ENCODE measurements at regions not wholly inside any gene's neighbourhood (a gene's known extent, or its start where the extent isn't known, plus 50 kb on each side); places are given as distances from the start of the nearest gene placed in this dataset.
"Not testable (repeated sequence)": the region's sequence is repeated elsewhere in the genome, so short reads cannot be mapped to it uniquely, and the experiment has no call there.

DNA sequence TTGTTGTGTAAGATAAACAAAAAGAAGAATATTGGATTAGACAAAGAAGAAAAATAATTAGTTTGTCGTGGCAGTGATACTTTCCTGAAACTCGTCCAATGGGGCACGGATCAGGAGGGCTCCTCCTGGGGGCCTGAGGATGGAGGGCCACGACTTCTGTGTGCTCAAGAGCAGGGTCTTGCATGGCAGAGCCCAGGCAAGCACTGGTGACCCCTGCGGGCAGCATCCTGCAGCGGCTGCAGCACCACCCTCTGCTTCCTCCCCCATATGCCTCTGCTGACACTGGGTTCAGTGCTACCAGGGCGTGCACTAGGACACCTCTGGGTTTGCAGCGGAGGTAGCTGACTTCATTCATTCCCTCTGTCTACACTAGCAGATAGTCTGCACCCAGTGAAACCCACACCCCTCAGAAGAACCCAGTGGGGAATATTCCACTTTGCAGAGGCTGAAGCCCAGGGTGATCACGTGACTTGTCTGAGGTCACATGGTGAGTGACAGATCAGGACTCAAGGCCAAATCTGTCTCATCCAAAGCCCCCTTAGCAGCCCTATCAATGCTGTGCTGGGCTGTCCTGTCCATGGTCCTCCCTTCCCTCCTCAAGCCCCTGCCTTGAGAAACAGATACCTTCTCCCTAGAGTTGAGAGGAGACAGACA is 375.5 kb downstream of the TCERG1L start:
- POLR2A ChIA-PET: no interaction called here
- no peak for DNase-seq (ENCODE audit: low read depth)
- TF ChIP-seq, protein P1, sequence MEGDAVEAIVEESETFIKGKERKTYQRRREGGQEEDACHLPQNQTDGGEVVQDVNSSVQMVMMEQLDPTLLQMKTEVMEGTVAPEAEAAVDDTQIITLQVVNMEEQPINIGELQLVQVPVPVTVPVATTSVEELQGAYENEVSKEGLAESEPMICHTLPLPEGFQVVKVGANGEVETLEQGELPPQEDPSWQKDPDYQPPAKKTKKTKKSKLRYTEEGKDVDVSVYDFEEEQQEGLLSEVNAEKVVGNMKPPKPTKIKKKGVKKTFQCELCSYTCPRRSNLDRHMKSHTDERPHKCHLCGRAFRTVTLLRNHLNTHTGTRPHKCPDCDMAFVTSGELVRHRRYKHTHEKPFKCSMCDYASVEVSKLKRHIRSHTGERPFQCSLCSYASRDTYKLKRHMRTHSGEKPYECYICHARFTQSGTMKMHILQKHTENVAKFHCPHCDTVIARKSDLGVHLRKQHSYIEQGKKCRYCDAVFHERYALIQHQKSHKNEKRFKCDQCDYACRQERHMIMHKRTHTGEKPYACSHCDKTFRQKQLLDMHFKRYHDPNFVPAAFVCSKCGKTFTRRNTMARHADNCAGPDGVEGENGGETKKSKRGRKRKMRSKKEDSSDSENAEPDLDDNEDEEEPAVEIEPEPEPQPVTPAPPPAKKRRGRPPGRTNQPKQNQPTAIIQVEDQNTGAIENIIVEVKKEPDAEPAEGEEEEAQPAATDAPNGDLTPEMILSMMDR (IDR thresholded peaks at IDR 0.05; ENCODE audit: insufficient read depth, low read depth, low read length): no peak
- Histone ChIP-seq H3K4me3 (ENCODE audit: low read depth, low read length) (no peak overlapping the region), H3K27me3 (ENCODE audit: control insufficient read depth, insufficient read depth, low read length) (no peaks in the 10 kb centered on the region), H3K36me3 (ENCODE audit: control insufficient read depth, insufficient read depth, low read length) (no peaks in the 10 kb centered on the region)
- CTCF ChIA-PET: no interaction called here

- TF ChIP-seq, protein P1 (IDR thresholded peaks at IDR 0.05; ENCODE audit: insufficient read depth, low read depth, low read length): no peak
- ChIA-PET POLR2A (no interaction called here), CTCF (no interaction called here)
- H3K27me3 ChIP-seq (ENCODE audit: control insufficient read depth, insufficient read depth, low read length): no peaks in the 10 kb centered on the region
- no peak for DNase-seq (ENCODE audit: low read depth)
- H3K36me3 ChIP-seq (ENCODE audit: control insufficient read depth, insufficient read depth, low read length): no peaks in the 10 kb centered on the region
- H3K4me3 ChIP-seq (ENCODE audit: low read depth, low read length): no peak overlapping the region
Observed at GRCh38 chr10:130936851-130937250, 374.7 kb downstream of the TCERG1L start.

- ChIA-PET POLR2A (no interaction called here), CTCF (no interaction called here)
- H3K4me3 ChIP-seq (ENCODE audit: low read depth, low read length): no peak overlapping the region
- TF ChIP-seq, protein P1 (IDR thresholded peaks at IDR 0.05; ENCODE audit: insufficient read depth, low read depth, low read length): no peak
- no peak for DNase-seq (ENCODE audit: low read depth)
- H3K36me3 ChIP-seq (ENCODE audit: control insufficient read depth, insufficient read depth, low read length): no peaks in the 10 kb centered on the region
- no peaks in the 10 kb centered on the region for H3K27me3 ChIP-seq (ENCODE audit: control insufficient read depth, insufficient read depth, low read length)
Observed at GRCh38 chr10:130938051-130938450, 373.5 kb downstream of the TCERG1L start.

DNA sequence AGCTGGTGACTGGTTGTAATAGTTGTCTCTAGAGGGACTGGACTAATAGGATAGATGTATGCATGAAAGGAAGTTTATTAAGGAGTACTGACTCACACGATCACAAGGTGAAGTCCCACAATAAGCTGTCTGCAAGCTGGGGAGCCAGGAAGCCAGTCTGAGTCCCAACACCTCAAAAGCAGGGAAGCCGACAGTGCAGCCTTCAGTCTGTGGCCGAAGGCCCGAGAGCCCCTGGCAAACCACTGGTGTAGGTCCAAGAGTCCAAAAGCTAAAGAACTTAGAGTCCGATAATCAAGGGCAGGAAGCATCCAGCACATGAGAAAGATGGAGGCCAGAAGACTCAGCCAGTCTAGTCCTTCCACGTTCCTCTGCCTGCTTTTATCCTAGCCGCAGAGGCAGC is 372.6 kb downstream of the TCERG1L start:
- H3K36me3 ChIP-seq (ENCODE audit: control insufficient read depth, insufficient read depth, low read length); H3K27me3 ChIP-seq (ENCODE audit: control insufficient read depth, insufficient read depth, low read length); DNase-seq (ENCODE audit: low read depth); POLR2A ChIA-PET; CTCF ChIA-PET; H3K4me3 ChIP-seq (ENCODE audit: low read depth, low read length): not testable (repeated sequence)

- CTCF ChIA-PET: no interaction called here
- TF ChIP-seq, protein P1 (IDR thresholded peaks at IDR 0.05; ENCODE audit: insufficient read depth, low read depth, low read length): no peak
- POLR2A ChIA-PET: no interaction called here
Observed at GRCh38 chr10:130941886-130942285, 369.6 kb downstream of the TCERG1L start.

DNA sequence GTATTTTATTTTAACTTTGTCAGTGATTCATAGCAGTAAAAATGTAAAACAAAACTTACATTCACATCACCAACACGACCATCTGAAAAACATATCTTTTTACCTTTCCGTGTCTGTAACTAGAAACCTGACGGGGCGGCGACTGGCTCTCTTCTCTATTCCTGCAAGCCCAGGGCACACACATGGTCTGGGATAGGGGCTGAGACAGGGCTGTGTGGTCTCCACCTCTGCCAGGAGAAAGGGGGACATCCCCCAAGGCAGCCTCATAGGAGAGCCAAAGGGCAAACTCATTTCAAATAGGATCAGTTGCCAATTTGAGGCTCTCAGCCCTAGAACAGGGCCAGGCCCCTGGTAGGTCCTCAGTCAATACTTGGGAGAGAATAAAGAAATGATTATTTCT is 359.4 kb downstream of the TCERG1L start:
- Histone ChIP-seq H3K4me3 (ENCODE audit: low read depth, low read length) (no peak overlapping the region), H3K27me3 (ENCODE audit: control insufficient read depth, insufficient read depth, low read length) (no peaks in the 10 kb centered on the region), H3K36me3 (ENCODE audit: control insufficient read depth, insufficient read depth, low read length) (no peaks in the 10 kb centered on the region)
- POLR2A ChIA-PET: no interaction called here
- CTCF ChIA-PET: no interaction called here
- DNase-seq (ENCODE audit: low read depth): no peak
- TF ChIP-seq, protein P1 (IDR thresholded peaks at IDR 0.05; ENCODE audit: insufficient read depth, low read depth, low read length): no peak

More at GRCh38 chr10:130941886-130942285, 369.6 kb downstream of the TCERG1L start:
- H3K4me3 ChIP-seq (ENCODE audit: low read depth, low read length): no peak overlapping the region
- H3K36me3 ChIP-seq (ENCODE audit: control insufficient read depth, insufficient read depth, low read length): no peaks in the 10 kb centered on the region
- no peak for DNase-seq (ENCODE audit: low read depth)
- no peaks in the 10 kb centered on the region for H3K27me3 ChIP-seq (ENCODE audit: control insufficient read depth, insufficient read depth, low read length)

Data from BJ (cell line).